SK-N-MC (cell line): ENCODE measurements at regions not wholly inside any gene's neighbourhood (a gene's known extent, or its start where the extent isn't known, plus 50 kb on each side); places are given as distances from the start of the nearest gene placed in this dataset.

ENCODE experiments used
- EZH2 ChIP-seq: fragments of 200-600 bp; sonication (generic); IDR thresholded peaks from one replicate; pipeline ENCODE4 v1.6.1; 2017; ENCODE audit warnings: antibody characterized with exemption
- POLR2AphosphoS5 ChIP-seq: IDR thresholded peaks from 2 replicates; pipeline ENCODE4 v1.6.1; 2012; ENCODE audit warnings: mild to moderate bottlenecking, low read depth, low read length, borderline replicate concordance

DNA sequence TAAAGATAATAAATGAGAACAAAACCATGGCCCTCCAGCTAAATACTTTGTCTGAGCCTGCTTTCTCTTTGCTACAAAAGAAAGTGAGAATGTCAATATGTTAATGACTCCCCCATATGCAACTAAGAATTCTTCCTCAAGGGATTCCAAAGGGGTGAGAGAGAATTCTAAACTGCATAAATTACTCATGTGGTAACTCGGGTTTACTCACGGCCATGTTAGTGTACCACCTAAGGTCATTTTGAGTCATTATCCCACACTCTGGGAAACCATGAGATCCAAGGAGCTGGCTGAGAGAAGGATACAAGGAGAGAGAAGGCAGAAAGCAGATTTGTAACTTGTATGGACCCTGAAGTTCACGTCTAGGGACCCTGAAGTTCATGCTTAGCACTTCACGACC is 190.3 kb downstream of the DHX15 start:
- no peak for TF ChIP-seq POLR2AphosphoS5
- no peak for TF ChIP-seq EZH2
